ENCODE measurements at regions not wholly inside any gene's neighbourhood (a gene's known extent, or its start where the extent isn't known, plus 50 kb on each side); places are given as distances from the start of the nearest gene placed in this dataset.

DNA sequence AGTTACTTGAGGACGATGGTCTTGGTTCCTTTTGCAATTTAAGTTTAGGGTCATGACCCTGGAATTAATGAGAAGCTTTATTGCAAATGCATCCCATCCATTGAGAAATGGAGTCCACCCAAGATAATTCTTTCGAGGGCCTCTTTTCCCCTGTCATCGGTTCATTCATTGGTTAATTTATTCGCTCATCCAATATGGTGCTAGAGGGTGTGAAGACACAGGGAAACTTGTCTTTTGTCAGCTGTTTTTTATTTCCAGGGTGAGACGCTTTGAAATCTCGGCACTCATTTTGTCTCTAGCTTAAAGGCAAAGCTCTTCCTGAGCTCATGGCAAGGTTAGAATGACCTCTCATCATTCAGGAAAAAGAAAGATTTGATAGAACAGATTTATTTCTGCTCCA, 464.2 kb upstream of the EEF2KMT start:
- TF ChIP-seq CTCF (IDR thresholded peaks at IDR 0.05) (no peak), POLR2AphosphoS5 (IDR thresholded peaks at IDR 0.05) (no peak), EP300 (IDR thresholded peaks at IDR 0.05; ENCODE audit: low read depth) (no peak)

Measured in transverse colon (tissue), 4 donors.